ENCODE measurements at regions not wholly inside any gene's neighbourhood (a gene's known extent, or its start where the extent isn't known, plus 50 kb on each side); places are given as distances from the start of the nearest gene placed in this dataset.

GRCh38 chr1:56267611-56268010, 311.8 kb downstream of the PLPP3 start:
- TF ChIP-seq CTCF (IDR thresholded peaks at IDR 0.05), result no peak
- no peak for TF ChIP-seq POLR2A (IDR thresholded peaks at IDR 0.05)

Data from lower leg skin (tissue), 3 donors.